ENCODE measurements at regions not wholly inside any gene's neighbourhood (a gene's known extent, or its start where the extent isn't known, plus 50 kb on each side); places are given as distances from the start of the nearest gene placed in this dataset.

DNA sequence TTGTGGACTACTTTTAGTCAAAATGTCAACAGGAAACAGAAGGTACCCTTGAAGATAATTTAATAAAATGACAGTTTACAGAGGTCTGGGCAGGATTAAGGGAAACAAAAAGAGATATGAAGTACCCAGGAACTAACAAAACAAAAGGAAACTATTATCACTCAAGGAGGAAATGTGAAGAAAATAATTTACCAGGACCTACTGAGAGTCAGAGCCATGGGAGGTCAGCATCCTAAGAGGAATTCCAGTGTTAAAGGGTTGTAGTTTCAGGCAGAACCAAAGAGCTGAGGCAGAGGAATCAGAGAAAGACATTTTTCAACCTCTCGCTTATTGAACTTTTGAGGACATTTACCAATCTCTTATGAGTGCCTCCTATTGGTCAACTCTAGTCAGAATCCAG, 408.9 kb upstream of the CBLB start:
- TF ChIP-seq, protein P1, sequence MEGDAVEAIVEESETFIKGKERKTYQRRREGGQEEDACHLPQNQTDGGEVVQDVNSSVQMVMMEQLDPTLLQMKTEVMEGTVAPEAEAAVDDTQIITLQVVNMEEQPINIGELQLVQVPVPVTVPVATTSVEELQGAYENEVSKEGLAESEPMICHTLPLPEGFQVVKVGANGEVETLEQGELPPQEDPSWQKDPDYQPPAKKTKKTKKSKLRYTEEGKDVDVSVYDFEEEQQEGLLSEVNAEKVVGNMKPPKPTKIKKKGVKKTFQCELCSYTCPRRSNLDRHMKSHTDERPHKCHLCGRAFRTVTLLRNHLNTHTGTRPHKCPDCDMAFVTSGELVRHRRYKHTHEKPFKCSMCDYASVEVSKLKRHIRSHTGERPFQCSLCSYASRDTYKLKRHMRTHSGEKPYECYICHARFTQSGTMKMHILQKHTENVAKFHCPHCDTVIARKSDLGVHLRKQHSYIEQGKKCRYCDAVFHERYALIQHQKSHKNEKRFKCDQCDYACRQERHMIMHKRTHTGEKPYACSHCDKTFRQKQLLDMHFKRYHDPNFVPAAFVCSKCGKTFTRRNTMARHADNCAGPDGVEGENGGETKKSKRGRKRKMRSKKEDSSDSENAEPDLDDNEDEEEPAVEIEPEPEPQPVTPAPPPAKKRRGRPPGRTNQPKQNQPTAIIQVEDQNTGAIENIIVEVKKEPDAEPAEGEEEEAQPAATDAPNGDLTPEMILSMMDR (IDR thresholded peaks at IDR 0.05), result no peak
- TF ChIP-seq POLR2A (IDR thresholded peaks at IDR 0.05), result no peak
- TF ChIP-seq POLR2AphosphoS5 (IDR thresholded peaks at IDR 0.05), result no peak
- no peak for TF ChIP-seq EP300 (IDR thresholded peaks at IDR 0.05; ENCODE audit: low read depth)

Data from transverse colon (tissue), 4 donors.